Stomach (tissue), 8 donors: ENCODE measurements at regions not wholly inside any gene's neighbourhood (a gene's known extent, or its start where the extent isn't known, plus 50 kb on each side); places are given as distances from the start of the nearest gene placed in this dataset.

Source experiments
- DNase-seq, 2 donors: peaks; one replicate each; pipeline versions ENCODE4 v3.0.0 to v3.0.0-alpha.2; 2013 to 2019
- H3K27ac ChIP-seq, 5 donors: fragments of 200-600 bp in 4 of 5; sonication (generic) in 4 of 5; one replicate each; pipeline ENCODE4 v1.5.1; 2013 to 2019; ENCODE audit warnings: mild to moderate bottlenecking in 1 of 5, moderate library complexity in 1 of 5
- H3K27me3 ChIP-seq, 3 donors: fragments of 200-600 bp; sonication (generic); one replicate each; pipeline ENCODE4 v1.5.1; 2017 to 2019; ENCODE audit warnings: mixed run types in 1 of 3
- H3K36me3 ChIP-seq, 4 donors: fragments of 200-600 bp; sonication (generic); 1 replicate in 3 of 4; 2 replicates in 1 of 4; pipeline ENCODE4 v1.5.1; 2016 to 2019
- H3K4me1 ChIP-seq, 4 donors: fragments of 200-600 bp; sonication (generic); one replicate each; pipeline ENCODE4 v1.5.1; 2016 to 2019
- H3K4me3 ChIP-seq, 4 donors: fragments of 200-600 bp; sonication (generic) in 3 of 4; one replicate each; pipeline ENCODE4 v1.5.1; 2016 to 2019; ENCODE audit warnings: mild to moderate bottlenecking in 1 of 4
- H3K9me3 ChIP-seq, 4 donors: fragments of 200-600 bp; sonication (generic); one replicate each; pipeline ENCODE4 v1.5.1; 2016 to 2019
- CTCF ChIP-seq, 7 experiments: fragments of 450-650 bp in 4 of 7; fragments of 200-600 bp in 3 of 7; sonication (generic) in 3 of 7; IDR thresholded peaks; one replicate each; pipeline ENCODE4 v1.5.1; 2016 to 2019; ENCODE audit warnings: antibody characterized with exemption in 7 of 7, control low read depth in 2 of 7, mild to moderate bottlenecking in 1 of 7
- EP300 ChIP-seq: sonication (generic); formaldehyde crosslinking; IDR thresholded peaks from one replicate; pipeline ENCODE4 v1.6.1; 2017; ENCODE audit warnings: antibody characterized with exemption
- POLR2A ChIP-seq, 4 donors: fragments of 450-650 bp; IDR thresholded peaks; one replicate each; pipeline ENCODE4 v1.6.1; 2016; ENCODE audit warnings: antibody characterized with exemption in 4 of 4, control low read depth in 2 of 4, mild to moderate bottlenecking in 1 of 4, moderate library complexity in 1 of 4
- POLR2AphosphoS5 ChIP-seq, 3 donors: sonication (generic); formaldehyde crosslinking; IDR thresholded peaks; one replicate each; pipeline ENCODE4 v1.6.1; 2016; ENCODE audit warnings: antibody characterized with exemption in 3 of 3
- WGBS, 5 donors: extraction: QIAGEN DNeasy Blood & Tissue Kit in 3 of 5; methylation state at CpG; one replicate each; pipeline versions ENCODE4 v1.1.5 to v1.1.7; 2013 to 2018; 5-methylcytosine and 5-hydroxymethylcytosine counted together
- intact Hi-C: fragments of 100-400 bp; cut with DNase I; formaldehyde crosslinking; loops from one replicate; pipeline ENCODE4 v1.15.1; 2023; ENCODE audit warnings: low total_unique reads
- donor health status: healthy with polysubstance abuse.
- donor health status: Bipolar disorder and iron deficiency.
- donor health status: healthy.

GRCh38 chr2:136363470-136363869 is 245.5 kb upstream of the CXCR4 start:
- Histone ChIP-seq H3K4me1 (peaks cover 0 to 9% (median 3%) of the 10 kb centered on the region in 4 donors), H3K4me3 (no peak overlapping the region), H3K27me3 (no peaks in the 10 kb centered on the region), H3K36me3 (no peaks in the 10 kb centered on the region), H3K27ac (no peak overlapping the region), H3K9me3 (peaks cover 0 to 4% (median 0%) of the 10 kb centered on the region in 4 donors)
- 68 to 82% (median 76%) methylated on average over 6 of the region's 6 CpGs for WGBS, 5 donors
- intact Hi-C loops = no loop called here
- TF ChIP-seq POLR2A (IDR thresholded peaks at IDR 0.05) (no peak), POLR2AphosphoS5 (IDR thresholded peaks at IDR 0.05) (no peak), EP300 (no peak)
- no peak for DNase-seq

GRCh38 chr2:136362676-136363390 is 244.9 kb upstream of the CXCR4 start:
- Histone ChIP-seq H3K4me1 (peaks cover 0 to 9% (median 3%) of the 10 kb centered on the region in 4 donors), H3K27ac (no peak overlapping the region), H3K4me3 (no peak overlapping the region), H3K27me3 (no peaks in the 10 kb centered on the region), H3K9me3 (peaks cover 0 to 4% (median 0%) of the 10 kb centered on the region in 4 donors), H3K36me3 (no peaks in the 10 kb centered on the region)
- 81 to 90% (median 89%) methylated on average over 9 of the region's 9 CpGs for WGBS, 5 donors
- intact Hi-C loops = no loop called here
- no peak for DNase-seq
- TF ChIP-seq CTCF (IDR thresholded peaks at IDR 0.05) = no peak
- no peak for TF ChIP-seq POLR2AphosphoS5 (IDR thresholded peaks at IDR 0.05)
- TF ChIP-seq POLR2A (IDR thresholded peaks at IDR 0.05) = no peak

GRCh38 chr2:136361521-136361920 is 243.6 kb upstream of the CXCR4 start:
- intact Hi-C loops = no loop called here
- H3K27ac ChIP-seq = no peak overlapping the region
- H3K4me3 ChIP-seq = no peak overlapping the region
- H3K4me1 ChIP-seq = peaks cover 0 to 10% (median 5%) of the 10 kb centered on the region in 4 donors
- no peaks in the 10 kb centered on the region for H3K9me3 ChIP-seq
- no peaks in the 10 kb centered on the region for H3K36me3 ChIP-seq
- WGBS, 5 donors = 92 to 96% (median 93%) methylated on average over 3 of the region's 3 CpGs
- DNase-seq = no peak
- no peak for TF ChIP-seq EP300
- no peak for TF ChIP-seq CTCF (IDR thresholded peaks at IDR 0.05)
- TF ChIP-seq POLR2A (IDR thresholded peaks at IDR 0.05) = no peak
- TF ChIP-seq POLR2AphosphoS5 (IDR thresholded peaks at IDR 0.05) = no peak
- H3K27me3 ChIP-seq = no peaks in the 10 kb centered on the region

GRCh38 chr2:136360790-136361189 is 242.8 kb upstream of the CXCR4 start:
- WGBS, 5 donors = 78 to 97% (median 89%) methylated on average over 6 of the region's 6 CpGs
- intact Hi-C loops = no loop called here
- Histone ChIP-seq H3K4me3 (no peak overlapping the region), H3K27me3 (no peaks in the 10 kb centered on the region), H3K9me3 (no peaks in the 10 kb centered on the region), H3K4me1 (peaks cover 0 to 11% (median 5%) of the 10 kb centered on the region in 4 donors), H3K27ac (no peak overlapping the region), H3K36me3 (no peaks in the 10 kb centered on the region)
- no peak for DNase-seq
- TF ChIP-seq POLR2AphosphoS5 (IDR thresholded peaks at IDR 0.05) (no peak), CTCF (IDR thresholded peaks at IDR 0.05) (no peak), POLR2A (IDR thresholded peaks at IDR 0.05) (no peak), EP300 (no peak)
